PFSK-1 (cell line): ENCODE measurements at regions not wholly inside any gene's neighbourhood (a gene's known extent, or its start where the extent isn't known, plus 50 kb on each side); places are given as distances from the start of the nearest gene placed in this dataset.

ENCODE experiments used
- SIN3A ChIP-seq: IDR thresholded peaks from 2 replicates; pipeline ENCODE4 v1.6.1; 2012; ENCODE audit warnings: mild to moderate bottlenecking, low read length, moderate library complexity, borderline replicate concordance; ENCODE audit not compliant: insufficient read depth
- TAF1 ChIP-seq: IDR thresholded peaks from 2 replicates; pipeline ENCODE4 v1.6.1; 2012; ENCODE audit warnings: low read length, control low read depth, borderline replicate concordance; ENCODE audit not compliant: insufficient read depth

DNA sequence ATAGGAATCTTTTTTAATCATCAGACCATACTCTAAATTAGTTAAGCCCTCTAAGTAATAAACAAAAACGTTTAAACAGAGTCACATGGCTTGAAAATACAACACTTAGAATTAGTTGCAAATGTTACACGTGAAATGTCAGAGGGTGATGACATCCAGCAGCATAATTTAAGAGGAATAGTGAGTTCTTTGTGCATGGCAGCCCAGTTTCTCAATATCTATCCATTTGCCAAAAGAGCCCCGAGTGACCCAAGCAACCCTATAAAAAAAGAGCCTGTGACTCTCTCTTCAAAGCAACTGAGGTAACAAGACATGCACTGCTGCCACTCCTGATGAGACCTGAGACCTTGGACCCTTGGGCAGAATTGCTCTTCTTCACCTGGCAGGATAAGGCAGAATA, 96.9 kb upstream of the RASA1 start:
- TF ChIP-seq TAF1 (no peak), SIN3A (no peak)
